CD4-positive, alpha-beta T cell treated with Interleukin-4 for 4 hours (primary cell): ENCODE measurements at regions not wholly inside any gene's neighbourhood (a gene's known extent, or its start where the extent isn't known, plus 50 kb on each side); places are given as distances from the start of the nearest gene placed in this dataset.
A peak's percentile ranks its signal among the peaks of the same experiment; 100 is the strongest.
"Not testable (repeated sequence)": the region's sequence is repeated elsewhere in the genome, so short reads cannot be mapped to it uniquely, and the experiment has no call there.

Experiments used
- DNase-seq: peaks from one replicate; pipeline ENCODE4 v3.0.0-alpha.2; 2020

- DNase-seq, result no peak
Observed at GRCh38 chr1:200496937-200497336, 87.1 kb upstream of the ZNF281 start.

- DNase-seq, result no peak
Observed at GRCh38 chr1:200495901-200496300, 86.1 kb upstream of the ZNF281 start.

- no peak for DNase-seq
Observed at GRCh38 chr1:200493344-200493743, 83.5 kb upstream of the ZNF281 start.

GRCh38 chr1:200491103-200491502, 81.3 kb upstream of the ZNF281 start:
- no peak for DNase-seq

- DNase-seq, result no peak
Observed at GRCh38 chr1:200490183-200490582, 80.3 kb upstream of the ZNF281 start.

GRCh38 chr1:200488375-200489165, 78.7 kb upstream of the ZNF281 start:
- DNase-seq, result peak; percentile 47

GRCh38 chr1:200487650-200488049, 77.8 kb upstream of the ZNF281 start:
- no peak for DNase-seq

GRCh38 chr1:200486634-200487033, 76.8 kb upstream of the ZNF281 start:
- DNase-seq, result no peak

- DNase-seq, result not testable (repeated sequence)
Observed at GRCh38 chr1:200484438-200484946, 74.7 kb upstream of the ZNF281 start.

- peak; percentile 49 for DNase-seq
Observed at GRCh38 chr1:200483491-200484143, 73.8 kb upstream of the ZNF281 start.

GRCh38 chr1:200480964-200481363, 71.1 kb upstream of the ZNF281 start:
- no peak for DNase-seq

- DNase-seq, result no peak
Observed at GRCh38 chr1:200479816-200480215, 70.0 kb upstream of the ZNF281 start.

- no peak for DNase-seq
Observed at GRCh38 chr1:200478945-200479558, 69.2 kb upstream of the ZNF281 start.

GRCh38 chr1:200478239-200478623, 68.4 kb upstream of the ZNF281 start:
- DNase-seq, result no peak

GRCh38 chr1:200474633-200475032, 64.8 kb upstream of the ZNF281 start:
- DNase-seq, result no peak

- DNase-seq, result peak; percentile 7
Observed at GRCh38 chr1:200473698-200474371, 64.0 kb upstream of the ZNF281 start.

- DNase-seq, result no peak
Observed at GRCh38 chr1:200471739-200472138, 61.9 kb upstream of the ZNF281 start.

GRCh38 chr1:200468264-200469001, 58.6 kb upstream of the ZNF281 start:
- DNase-seq, result no peak

GRCh38 chr1:200464784-200465400, 55.1 kb upstream of the ZNF281 start:
- no peak for DNase-seq
